Mammary epithelial cell (primary cell): ENCODE measurements at regions not wholly inside any gene's neighbourhood (a gene's known extent, or its start where the extent isn't known, plus 50 kb on each side); places are given as distances from the start of the nearest gene placed in this dataset.

Experiments
- EZH2 ChIP-seq: IDR thresholded peaks from 2 replicates; pipeline ENCODE4 v1.6.1; 2012; ENCODE audit warnings: low read length, inconsistent platforms, borderline replicate concordance
- TF ChIP-seq, protein P1 (sequence below), 2 donors: IDR thresholded peaks in 1 of 2; conservative IDR thresholded peaks in 1 of 2; 2 replicates each; pipeline ENCODE4 v1.5.1; 2011 to 2012; ENCODE audit warnings: inconsistent platforms in 2 of 2, low read length in 2 of 2, mild to moderate bottlenecking in 2 of 2, control low read depth in 1 of 2, low read depth in 1 of 2; ENCODE audit not compliant: insufficient read depth in 1 of 2; ENCODE audit errors: extremely low read depth in 1 of 2

DNA sequence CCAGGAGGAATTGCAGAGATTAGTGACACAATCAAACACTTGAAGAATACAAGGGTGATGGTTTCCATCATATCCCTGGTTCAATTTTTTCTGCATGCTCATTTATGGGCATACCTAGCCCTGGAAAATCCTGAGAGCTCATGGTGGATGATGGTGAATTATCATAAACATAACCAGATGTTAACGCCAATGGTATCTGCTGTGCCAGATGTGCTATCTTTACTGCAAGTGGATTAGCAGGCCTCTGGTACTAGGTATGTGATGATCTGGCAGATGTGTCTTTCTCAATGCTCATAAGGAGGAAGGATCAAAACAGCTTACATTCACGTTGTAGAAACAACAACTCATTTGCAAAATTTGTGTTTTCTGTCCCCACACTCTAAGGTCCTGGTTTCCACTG is 150.5 kb downstream of the FZD1 start:
- TF ChIP-seq, protein P1, sequence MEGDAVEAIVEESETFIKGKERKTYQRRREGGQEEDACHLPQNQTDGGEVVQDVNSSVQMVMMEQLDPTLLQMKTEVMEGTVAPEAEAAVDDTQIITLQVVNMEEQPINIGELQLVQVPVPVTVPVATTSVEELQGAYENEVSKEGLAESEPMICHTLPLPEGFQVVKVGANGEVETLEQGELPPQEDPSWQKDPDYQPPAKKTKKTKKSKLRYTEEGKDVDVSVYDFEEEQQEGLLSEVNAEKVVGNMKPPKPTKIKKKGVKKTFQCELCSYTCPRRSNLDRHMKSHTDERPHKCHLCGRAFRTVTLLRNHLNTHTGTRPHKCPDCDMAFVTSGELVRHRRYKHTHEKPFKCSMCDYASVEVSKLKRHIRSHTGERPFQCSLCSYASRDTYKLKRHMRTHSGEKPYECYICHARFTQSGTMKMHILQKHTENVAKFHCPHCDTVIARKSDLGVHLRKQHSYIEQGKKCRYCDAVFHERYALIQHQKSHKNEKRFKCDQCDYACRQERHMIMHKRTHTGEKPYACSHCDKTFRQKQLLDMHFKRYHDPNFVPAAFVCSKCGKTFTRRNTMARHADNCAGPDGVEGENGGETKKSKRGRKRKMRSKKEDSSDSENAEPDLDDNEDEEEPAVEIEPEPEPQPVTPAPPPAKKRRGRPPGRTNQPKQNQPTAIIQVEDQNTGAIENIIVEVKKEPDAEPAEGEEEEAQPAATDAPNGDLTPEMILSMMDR (conservative IDR thresholded peaks at IDR 0.05 in 1 of 2, IDR thresholded peaks at IDR 0.05 in 1 of 2; ENCODE audit: extremely low read depth in 1 of 2, insufficient read depth in 1 of 2, low read depth in 1 of 2, low read length in 2 of 2) = no peak
- no peak for TF ChIP-seq EZH2
